ENCODE measurements at regions not wholly inside any gene's neighbourhood (a gene's known extent, or its start where the extent isn't known, plus 50 kb on each side); places are given as distances from the start of the nearest gene placed in this dataset.

DNA sequence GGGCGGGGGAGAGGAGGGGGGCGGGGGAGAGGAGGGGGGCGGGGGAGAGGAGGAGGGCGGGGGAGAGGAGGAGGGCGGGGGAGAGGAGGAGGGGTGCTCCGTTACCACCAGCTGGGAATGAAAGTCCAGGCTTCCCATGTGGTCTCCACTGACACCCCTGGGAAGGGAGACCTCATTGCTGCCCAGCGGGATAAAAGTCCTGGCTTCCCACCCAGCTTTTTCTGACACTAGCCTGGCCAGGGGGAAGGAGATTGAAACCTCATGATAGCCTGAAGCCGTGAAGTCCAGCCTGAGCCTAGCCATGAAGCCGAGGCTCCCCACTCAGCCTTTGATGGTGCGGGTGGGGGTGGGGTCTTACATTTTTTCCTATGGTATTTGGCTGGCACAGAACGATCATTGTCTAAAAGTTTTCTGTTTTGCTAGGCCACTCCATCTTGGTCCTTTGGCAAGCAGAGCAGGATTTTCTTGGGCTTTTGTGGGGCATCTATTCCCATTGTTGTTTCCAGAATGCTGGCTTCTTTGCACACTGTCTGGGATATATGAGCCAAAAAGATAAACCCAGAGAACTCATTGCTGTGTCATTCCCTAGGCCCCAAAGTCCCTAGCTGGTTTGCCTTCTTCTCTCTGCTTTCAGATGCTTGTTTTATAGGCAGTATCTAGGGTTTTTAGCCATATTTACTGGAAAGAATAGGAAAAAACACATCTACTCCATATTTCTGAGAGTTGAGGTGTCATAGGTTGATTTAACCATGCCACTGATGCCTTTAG lies 65.3 kb upstream of the SMOX start:
- Histone ChIP-seq H3K9ac (ENCODE audit: low read length in 2 of 2) (no peak overlapping the region), H3K27ac (ENCODE audit: low read length) (no peak overlapping the region), H3K4me1 (ENCODE audit: control insufficient read depth, insufficient read depth, low read length) (peaks cover 14% of the 10 kb centered on the region), H3K36me3 (ENCODE audit: control insufficient read depth in 2 of 2, insufficient read depth in 2 of 2, low read length in 2 of 2) (no peaks in the 10 kb centered on the region), H3K27me3 (ENCODE audit: control insufficient read depth in 1 of 2, insufficient read depth in 2 of 2, low read length in 2 of 2) (peaks cover 0 to 2% of the 10 kb centered on the region in 2 donors), H3K4me3 (ENCODE audit: low read length in 2 of 2) (no peak overlapping the region), H3K9me3 (ENCODE audit: control insufficient read depth in 2 of 2, low read length in 2 of 2) (no peaks in the 10 kb centered on the region)

DNA sequence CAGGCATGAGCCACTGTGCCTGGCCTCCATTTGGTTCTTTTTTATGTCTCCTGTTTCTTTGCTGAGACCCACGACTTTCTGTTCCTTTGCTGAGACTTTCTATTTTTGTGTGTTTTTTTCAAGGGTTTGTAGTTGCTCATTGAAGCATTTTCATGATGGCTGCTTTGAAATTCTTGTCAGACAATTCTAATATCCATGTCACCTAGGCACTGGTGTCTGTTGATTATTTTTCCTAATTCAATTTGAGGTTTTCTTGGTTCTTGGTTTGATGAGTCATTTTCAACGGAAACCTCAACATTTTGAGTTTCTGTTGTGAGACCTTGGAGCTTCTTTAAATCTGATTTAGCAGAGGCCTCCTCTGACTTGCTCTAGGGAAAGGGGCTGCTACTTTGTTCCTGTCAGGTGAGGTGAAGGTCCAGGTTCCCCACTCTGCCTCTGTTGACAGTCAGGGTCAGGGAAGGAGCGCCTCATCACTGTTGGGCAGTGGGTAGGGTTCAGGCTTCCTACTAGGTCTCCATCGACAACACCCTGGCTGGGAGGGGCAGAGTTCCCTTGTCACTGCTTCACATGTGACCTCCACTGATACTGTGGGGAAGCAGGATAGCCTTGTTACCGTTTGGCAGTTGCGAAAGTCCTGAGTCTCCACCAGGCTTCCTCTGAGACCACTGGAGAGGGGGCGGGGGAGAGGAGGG lies 66.1 kb upstream of the SMOX start:
- Histone ChIP-seq H3K9ac (ENCODE audit: low read length in 2 of 2) (no peak overlapping the region), H3K9me3 (ENCODE audit: control insufficient read depth in 2 of 2, low read length in 2 of 2) (no peaks in the 10 kb centered on the region), H3K4me1 (ENCODE audit: control insufficient read depth, insufficient read depth, low read length) (peaks cover 14% of the 10 kb centered on the region), H3K4me3 (ENCODE audit: low read length in 2 of 2) (no peak overlapping the region), H3K27ac (ENCODE audit: low read length) (no peak overlapping the region), H3K36me3 (ENCODE audit: control insufficient read depth in 2 of 2, insufficient read depth in 2 of 2, low read length in 2 of 2) (no peaks in the 10 kb centered on the region), H3K27me3 (ENCODE audit: control insufficient read depth in 1 of 2, insufficient read depth in 2 of 2, low read length in 2 of 2) (peaks cover 0 to 2% of the 10 kb centered on the region in 2 donors)

DNA sequence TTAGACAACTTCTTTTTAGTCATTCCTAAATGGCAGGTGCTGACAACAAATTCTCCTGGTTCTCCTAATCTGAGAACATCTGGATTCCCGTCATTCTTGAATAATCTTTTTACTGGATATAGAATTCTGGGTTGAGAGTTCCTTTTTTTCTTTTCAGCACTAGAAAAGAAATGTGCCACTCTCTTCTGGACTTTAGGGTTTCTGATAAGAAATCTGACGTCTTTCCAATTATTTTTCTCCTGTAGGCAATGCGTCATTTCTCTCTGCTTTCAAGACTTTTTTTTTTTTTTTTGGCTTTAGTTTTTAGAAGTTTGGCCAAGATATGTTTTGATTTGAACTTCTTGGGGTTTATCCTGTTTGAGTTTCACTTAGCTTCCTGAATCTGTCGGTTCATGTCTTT lies 66.1 kb upstream of the RNF24 start:
- Histone ChIP-seq H3K36me3 (ENCODE audit: control insufficient read depth in 2 of 2, insufficient read depth in 2 of 2, low read length in 2 of 2) (no peaks in the 10 kb centered on the region), H3K9ac (ENCODE audit: low read length in 2 of 2) (no peak overlapping the region), H3K4me1 (ENCODE audit: control insufficient read depth, insufficient read depth, low read length) (peaks cover 20% of the 10 kb centered on the region), H3K27ac (ENCODE audit: low read length) (no peak overlapping the region), H3K4me3 (ENCODE audit: low read length in 2 of 2) (no peak overlapping the region), H3K27me3 (ENCODE audit: control insufficient read depth in 1 of 2, insufficient read depth in 2 of 2, low read length in 2 of 2) (peaks cover 0 to 2% of the 10 kb centered on the region in 2 donors), H3K9me3 (ENCODE audit: control insufficient read depth in 2 of 2, low read length in 2 of 2) (no peaks in the 10 kb centered on the region)

DNA sequence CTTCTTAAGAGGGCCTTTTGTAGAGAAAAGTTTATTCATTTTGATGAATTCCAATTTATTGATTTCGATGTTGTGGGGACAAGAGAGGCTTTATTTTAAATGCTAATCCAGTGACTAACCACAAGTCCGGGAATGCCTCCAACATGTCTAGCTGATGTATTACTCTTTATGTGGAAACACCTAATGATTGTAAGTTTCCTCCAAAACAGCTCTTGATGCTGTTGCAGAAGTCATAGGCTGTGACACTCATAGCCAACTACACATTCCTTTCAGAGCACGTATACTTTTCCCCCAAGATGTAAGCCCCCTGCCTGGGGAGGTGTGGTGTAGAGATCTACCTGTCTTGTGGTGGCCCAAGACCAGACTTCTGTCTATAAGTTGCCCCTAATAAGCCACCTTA lies 61.3 kb upstream of the RNF24 start:
- Histone ChIP-seq H3K27ac (ENCODE audit: low read length) (no peak overlapping the region), H3K4me3 (ENCODE audit: low read length in 2 of 2) (no peak overlapping the region), H3K4me1 (ENCODE audit: control insufficient read depth, insufficient read depth, low read length) (peaks cover 5% of the 10 kb centered on the region), H3K36me3 (ENCODE audit: control insufficient read depth in 2 of 2, insufficient read depth in 2 of 2, low read length in 2 of 2) (no peaks in the 10 kb centered on the region), H3K9me3 (ENCODE audit: control insufficient read depth in 2 of 2, low read length in 2 of 2) (no peaks in the 10 kb centered on the region), H3K9ac (ENCODE audit: low read length in 2 of 2) (no peak overlapping the region), H3K27me3 (ENCODE audit: control insufficient read depth in 1 of 2, insufficient read depth in 2 of 2, low read length in 2 of 2) (no peaks in the 10 kb centered on the region)

GRCh38 chr20:4076033-4076432 lies 60.7 kb upstream of the RNF24 start:
- no peaks in the 10 kb centered on the region for H3K27me3 ChIP-seq (ENCODE audit: control insufficient read depth in 1 of 2, insufficient read depth in 2 of 2, low read length in 2 of 2)
- no peaks in the 10 kb centered on the region for H3K9me3 ChIP-seq (ENCODE audit: control insufficient read depth in 2 of 2, low read length in 2 of 2)

GRCh38 chr20:4074877-4075455 lies 59.6 kb upstream of the RNF24 start:
- Histone ChIP-seq H3K4me3 (ENCODE audit: low read length in 2 of 2) (no peak overlapping the region), H3K27ac (ENCODE audit: low read length) (no peak overlapping the region), H3K36me3 (ENCODE audit: control insufficient read depth in 2 of 2, insufficient read depth in 2 of 2, low read length in 2 of 2) (no peaks in the 10 kb centered on the region), H3K4me1 (ENCODE audit: control insufficient read depth, insufficient read depth, low read length) (peaks cover 11% of the 10 kb centered on the region), H3K9ac (ENCODE audit: low read length in 2 of 2) (no peak overlapping the region), H3K9me3 (ENCODE audit: control insufficient read depth in 2 of 2, low read length in 2 of 2) (no peaks in the 10 kb centered on the region), H3K27me3 (ENCODE audit: control insufficient read depth in 1 of 2, insufficient read depth in 2 of 2, low read length in 2 of 2) (no peaks in the 10 kb centered on the region)

More at GRCh38 chr20:4076033-4076432, 60.7 kb upstream of the RNF24 start:
- no peak overlapping the region for H3K27ac ChIP-seq (ENCODE audit: low read length)
- H3K9ac ChIP-seq (ENCODE audit: low read length in 2 of 2), result no peak overlapping the region
- H3K4me3 ChIP-seq (ENCODE audit: low read length in 2 of 2), result no peak overlapping the region
- H3K4me1 ChIP-seq (ENCODE audit: control insufficient read depth, insufficient read depth, low read length), result peaks cover 5% of the 10 kb centered on the region
- no peaks in the 10 kb centered on the region for H3K36me3 ChIP-seq (ENCODE audit: control insufficient read depth in 2 of 2, insufficient read depth in 2 of 2, low read length in 2 of 2)

DNA sequence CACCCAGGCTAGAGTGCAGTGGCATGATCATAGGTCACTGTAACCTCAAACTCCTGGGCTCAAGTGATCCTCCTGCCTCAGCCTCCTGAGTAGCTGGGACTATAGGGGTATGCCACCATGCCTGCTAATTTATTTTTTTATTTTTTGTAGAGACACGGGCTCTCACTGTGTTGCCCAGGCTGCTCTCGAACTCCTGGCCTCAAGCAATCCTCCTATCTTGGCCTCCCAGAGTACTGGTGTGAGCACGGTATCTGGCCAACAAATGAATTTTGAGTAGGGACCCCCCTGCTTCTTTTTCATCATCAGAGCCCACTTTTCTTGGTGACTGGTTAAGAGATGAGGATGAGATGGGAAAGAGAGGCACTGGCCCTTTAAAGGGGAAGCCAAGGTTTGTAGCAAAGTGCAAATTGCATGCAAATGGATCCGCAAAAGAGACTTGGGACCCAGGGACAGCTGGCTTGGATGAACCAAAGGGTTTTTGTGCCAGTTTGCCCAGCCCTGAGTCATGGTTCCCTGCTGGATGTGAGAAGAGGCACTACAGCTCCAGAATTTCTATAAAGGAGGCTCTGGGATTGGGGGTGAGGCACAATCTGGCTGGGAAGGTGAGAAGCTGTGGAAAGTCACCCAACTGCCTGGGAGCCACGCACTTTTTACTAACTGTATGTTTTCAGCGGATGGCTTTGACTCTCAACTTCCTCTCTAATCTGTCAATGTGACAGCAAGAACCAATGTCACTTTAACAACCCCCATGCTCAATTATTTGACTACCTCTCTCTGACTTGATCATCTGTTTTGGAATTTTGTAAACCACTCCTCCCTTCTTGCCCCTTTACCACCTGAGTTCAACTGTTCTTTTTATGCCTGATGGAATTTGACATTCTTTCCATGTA lies 58.7 kb upstream of the RNF24 start:
- Histone ChIP-seq H3K36me3 (ENCODE audit: control insufficient read depth in 2 of 2, insufficient read depth in 2 of 2, low read length in 2 of 2) (no peaks in the 10 kb centered on the region), H3K4me3 (ENCODE audit: low read length in 2 of 2) (no peak overlapping the region), H3K4me1 (ENCODE audit: control insufficient read depth, insufficient read depth, low read length) (peaks cover 18% of the 10 kb centered on the region), H3K27ac (ENCODE audit: low read length) (no peak overlapping the region), H3K27me3 (ENCODE audit: control insufficient read depth in 1 of 2, insufficient read depth in 2 of 2, low read length in 2 of 2) (no peaks in the 10 kb centered on the region), H3K9me3 (ENCODE audit: control insufficient read depth in 2 of 2, low read length in 2 of 2) (no peaks in the 10 kb centered on the region), H3K9ac (ENCODE audit: low read length in 2 of 2) (no peak overlapping the region)

DNA sequence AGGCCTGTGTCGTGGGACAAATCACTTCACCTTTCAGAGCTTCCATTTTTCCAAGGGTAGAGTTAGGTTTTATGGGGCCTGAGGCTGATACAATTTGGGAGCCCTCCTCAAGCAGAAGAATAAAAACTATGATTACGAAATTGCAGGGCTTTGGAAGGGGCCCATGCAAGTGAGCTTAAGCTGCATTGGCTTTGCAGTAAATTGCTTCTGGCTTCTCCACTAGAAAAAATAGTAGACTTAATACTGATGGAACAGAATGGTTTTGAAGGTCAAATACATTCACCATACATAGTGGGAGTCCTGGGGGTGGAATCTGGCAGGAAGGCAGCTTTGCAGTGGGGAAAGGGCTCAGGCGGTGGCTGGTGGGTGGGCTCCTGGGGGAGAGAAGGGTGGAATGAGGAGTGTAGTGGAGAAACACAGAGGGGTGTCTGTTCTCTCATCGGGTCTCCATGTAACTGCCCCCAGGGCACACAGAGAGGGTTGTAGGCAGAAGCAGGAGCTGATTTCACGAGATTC lies 55.9 kb upstream of the RNF24 start:
- Histone ChIP-seq H3K36me3 (ENCODE audit: control insufficient read depth in 2 of 2, insufficient read depth in 2 of 2, low read length in 2 of 2) (no peaks in the 10 kb centered on the region), H3K27me3 (ENCODE audit: control insufficient read depth in 1 of 2, insufficient read depth in 2 of 2, low read length in 2 of 2) (no peaks in the 10 kb centered on the region), H3K27ac (ENCODE audit: low read length) (peak overlapping the region; percentile 24), H3K4me1 (ENCODE audit: control insufficient read depth, insufficient read depth, low read length) (peaks cover 14% of the 10 kb centered on the region), H3K9ac (ENCODE audit: low read length in 2 of 2) (no peak overlapping the region), H3K4me3 (ENCODE audit: low read length in 2 of 2) (no peak overlapping the region), H3K9me3 (ENCODE audit: control insufficient read depth in 2 of 2, low read length in 2 of 2) (no peaks in the 10 kb centered on the region)

DNA sequence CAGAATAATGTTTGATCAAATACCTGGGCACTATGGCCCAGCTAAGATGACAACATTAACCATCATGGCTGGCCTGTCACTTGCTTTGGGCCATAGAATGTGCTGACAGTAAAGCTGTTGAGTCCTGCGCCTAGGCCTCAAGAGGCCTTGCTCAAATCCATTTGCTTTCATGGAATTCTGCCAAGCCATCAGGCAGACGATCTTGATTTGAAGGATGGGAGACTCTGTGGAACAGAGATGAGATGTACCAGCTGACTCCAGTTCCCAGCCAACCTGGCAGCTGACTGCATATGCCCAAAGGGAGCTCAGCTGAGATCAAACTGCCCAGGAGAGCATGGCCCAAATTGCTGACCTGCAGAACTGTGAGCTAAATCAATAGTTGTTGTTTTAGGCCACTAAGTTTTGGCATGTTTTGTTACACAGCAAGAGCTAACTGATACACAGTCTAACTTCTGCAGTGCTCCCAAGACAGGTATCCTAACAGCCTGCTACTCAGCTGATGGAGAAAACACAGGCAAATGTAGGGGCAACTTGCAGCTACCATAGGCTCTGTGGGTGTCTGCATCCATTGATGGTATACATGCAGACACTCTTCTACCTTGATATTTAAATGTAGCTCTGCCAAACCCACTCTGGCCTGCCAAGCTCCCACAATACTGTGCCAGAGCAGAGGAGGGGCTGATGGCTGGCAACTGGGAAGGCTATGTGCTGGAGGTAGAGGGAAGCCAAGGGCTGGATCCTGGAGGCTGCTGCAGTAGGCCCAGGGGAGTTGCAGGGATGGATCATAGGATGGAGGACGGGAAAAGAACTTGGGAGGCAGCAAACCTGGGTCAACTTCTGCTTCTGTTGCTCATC lies 55.2 kb upstream of the RNF24 start:
- no peak overlapping the region for H3K4me3 ChIP-seq (ENCODE audit: low read length in 2 of 2)
- H3K27ac ChIP-seq (ENCODE audit: low read length), result no peak overlapping the region
- no peak overlapping the region for H3K9ac ChIP-seq (ENCODE audit: low read length in 2 of 2)

More for the DNA sequence above, 55.2 kb upstream of the RNF24 start:
- Histone ChIP-seq H3K27me3 (ENCODE audit: control insufficient read depth in 1 of 2, insufficient read depth in 2 of 2, low read length in 2 of 2) (no peaks in the 10 kb centered on the region), H3K36me3 (ENCODE audit: control insufficient read depth in 2 of 2, insufficient read depth in 2 of 2, low read length in 2 of 2) (no peaks in the 10 kb centered on the region), H3K4me1 (ENCODE audit: control insufficient read depth, insufficient read depth, low read length) (peaks cover 15% of the 10 kb centered on the region), H3K9me3 (ENCODE audit: control insufficient read depth in 2 of 2, low read length in 2 of 2) (no peaks in the 10 kb centered on the region)
